MM.1S (cell line): ENCODE measurements at regions not wholly inside any gene's neighbourhood (a gene's known extent, or its start where the extent isn't known, plus 50 kb on each side); places are given as distances from the start of the nearest gene placed in this dataset.

ENCODE experiments used
- DNase-seq: peaks from one replicate; pipeline ENCODE4 v3.0.0-alpha.2; 2015
- H2AFZ ChIP-seq: fragments of 300-600 bp; sonication (generic); 2 replicates; pipeline ENCODE4 v1.6.0; 2016; ENCODE audit warnings: antibody characterized with exemption, low read length
- H3F3A ChIP-seq: fragments of 300-600 bp; sonication (generic); 2 replicates; pipeline ENCODE4 v1.6.1; 2016; ENCODE audit warnings: mild to moderate bottlenecking, antibody characterized with exemption, low read length, moderate library complexity, mixed read lengths; ENCODE audit not compliant: insufficient read depth
- H3K27ac ChIP-seq: fragments of 300-600 bp; sonication (generic); 2 replicates; pipeline ENCODE4 v1.5.1; 2016; ENCODE audit warnings: mild to moderate bottlenecking, low read length
- H3K27me3 ChIP-seq: fragments of 300-600 bp; sonication (generic); replicated peaks from 2 replicates; pipeline ENCODE4 v1.6.0; 2016; ENCODE audit warnings: low read length; ENCODE audit not compliant: insufficient read depth
- H3K36me3 ChIP-seq: fragments of 300-600 bp; sonication (generic); replicated peaks from 2 replicates; pipeline ENCODE4 v1.6.1; 2016; ENCODE audit warnings: mild to moderate bottlenecking, low read length, mixed read lengths; ENCODE audit not compliant: insufficient read depth
- H3K4me1 ChIP-seq: fragments of 300-600 bp; sonication (generic); 2 replicates; pipeline ENCODE4 v1.6.1; 2016; ENCODE audit warnings: low read length, mixed read lengths
- H3K4me2 ChIP-seq: fragments of 300-600 bp; sonication (generic); 2 replicates; pipeline ENCODE4 v1.6.0; 2016; ENCODE audit warnings: low read depth, low read length
- H3K4me3 ChIP-seq: fragments of 300-600 bp; sonication (generic); 2 replicates; pipeline ENCODE4 v1.5.1; 2016; ENCODE audit warnings: low read length, mixed read lengths
- H3K79me2 ChIP-seq: fragments of 300-600 bp; sonication (generic); 2 replicates; pipeline ENCODE4 v1.6.1; 2016; ENCODE audit warnings: mixed run types, low read length, mixed read lengths
- H3K9ac ChIP-seq: fragments of 300-600 bp; sonication (generic); 2 replicates; pipeline ENCODE4 v1.6.1; 2016; ENCODE audit warnings: low read length, mixed read lengths
- H3K9me2 ChIP-seq: fragments of 300-600 bp; sonication (generic); replicated peaks from 2 replicates; pipeline ENCODE4 v1.6.1; 2016; ENCODE audit warnings: mild to moderate bottlenecking, low read length, mixed read lengths; ENCODE audit not compliant: insufficient read depth
- H3K9me3 ChIP-seq: fragments of 300-600 bp; sonication (generic); replicated peaks from 2 replicates; pipeline ENCODE4 v1.6.1; 2016; ENCODE audit warnings: mild to moderate bottlenecking, low read length, mixed read lengths; ENCODE audit not compliant: insufficient read depth
- H4K20me1 ChIP-seq: fragments of 300-600 bp; sonication (generic); 2 replicates; pipeline ENCODE4 v1.6.1; 2016; ENCODE audit warnings: mild to moderate bottlenecking, low read length, moderate library complexity, mixed read lengths; ENCODE audit not compliant: insufficient read depth
- EZH2 ChIP-seq: fragments of 300-600 bp; sonication (generic); optimal IDR thresholded peaks from 2 replicates; pipeline ENCODE3; 2017; ENCODE audit warnings: low read depth, mild to moderate bottlenecking, antibody characterized with exemption, low read length, mixed read lengths
- EZH2phosphoT487 ChIP-seq: fragments of 300-600 bp; sonication (generic); IDR thresholded peaks from 2 replicates; pipeline ENCODE4 v1.6.1; 2018; ENCODE audit warnings: antibody characterized with exemption, low read length
- TF ChIP-seq, protein P1 (sequence below): fragments of 300-600 bp; sonication (generic); IDR thresholded peaks from 2 replicates; pipeline ENCODE4 v1.5.1; 2016; ENCODE audit warnings: antibody characterized with exemption, low read length, mixed read lengths

DNA sequence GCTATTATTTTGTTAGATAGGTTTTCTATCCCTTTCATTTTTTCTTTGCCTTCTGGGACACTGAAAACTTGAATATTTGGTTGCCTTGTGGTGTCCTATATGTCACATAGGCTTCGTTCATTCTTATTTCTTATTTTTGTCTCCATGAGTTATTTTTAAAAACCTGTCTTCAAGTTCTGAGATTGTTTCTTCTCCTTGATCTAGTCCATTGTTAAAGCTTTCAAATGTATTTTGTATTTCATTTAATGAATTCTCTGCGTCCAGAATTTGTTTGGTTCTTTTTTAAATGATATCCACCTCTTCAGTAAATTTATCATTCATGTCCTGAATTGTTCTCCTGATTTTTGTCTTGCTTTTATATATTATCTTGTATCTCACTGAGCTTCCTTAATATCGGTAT is 243.2 kb upstream of the BMP2 start:
- Histone ChIP-seq H4K20me1 (no peaks in the 10 kb centered on the region), H3K9me2 (no peaks in the 10 kb centered on the region), H3K27ac (no peak overlapping the region), H3K9ac (no peak overlapping the region), H3K4me2 (no peak overlapping the region), H3K4me1 (no peaks in the 10 kb centered on the region), H2AFZ (no peak overlapping the region), H3F3A (no peaks in the 10 kb centered on the region), H3K36me3 (no peaks in the 10 kb centered on the region), H3K79me2 (no peaks in the 10 kb centered on the region), H3K4me3 (no peak overlapping the region), H3K9me3 (no peaks in the 10 kb centered on the region), H3K27me3 (no peaks in the 10 kb centered on the region)
- TF ChIP-seq EZH2 (no peak), EZH2phosphoT487 (no peak)
- TF ChIP-seq, protein P1, sequence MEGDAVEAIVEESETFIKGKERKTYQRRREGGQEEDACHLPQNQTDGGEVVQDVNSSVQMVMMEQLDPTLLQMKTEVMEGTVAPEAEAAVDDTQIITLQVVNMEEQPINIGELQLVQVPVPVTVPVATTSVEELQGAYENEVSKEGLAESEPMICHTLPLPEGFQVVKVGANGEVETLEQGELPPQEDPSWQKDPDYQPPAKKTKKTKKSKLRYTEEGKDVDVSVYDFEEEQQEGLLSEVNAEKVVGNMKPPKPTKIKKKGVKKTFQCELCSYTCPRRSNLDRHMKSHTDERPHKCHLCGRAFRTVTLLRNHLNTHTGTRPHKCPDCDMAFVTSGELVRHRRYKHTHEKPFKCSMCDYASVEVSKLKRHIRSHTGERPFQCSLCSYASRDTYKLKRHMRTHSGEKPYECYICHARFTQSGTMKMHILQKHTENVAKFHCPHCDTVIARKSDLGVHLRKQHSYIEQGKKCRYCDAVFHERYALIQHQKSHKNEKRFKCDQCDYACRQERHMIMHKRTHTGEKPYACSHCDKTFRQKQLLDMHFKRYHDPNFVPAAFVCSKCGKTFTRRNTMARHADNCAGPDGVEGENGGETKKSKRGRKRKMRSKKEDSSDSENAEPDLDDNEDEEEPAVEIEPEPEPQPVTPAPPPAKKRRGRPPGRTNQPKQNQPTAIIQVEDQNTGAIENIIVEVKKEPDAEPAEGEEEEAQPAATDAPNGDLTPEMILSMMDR, result no peak
- no peak for DNase-seq

DNA sequence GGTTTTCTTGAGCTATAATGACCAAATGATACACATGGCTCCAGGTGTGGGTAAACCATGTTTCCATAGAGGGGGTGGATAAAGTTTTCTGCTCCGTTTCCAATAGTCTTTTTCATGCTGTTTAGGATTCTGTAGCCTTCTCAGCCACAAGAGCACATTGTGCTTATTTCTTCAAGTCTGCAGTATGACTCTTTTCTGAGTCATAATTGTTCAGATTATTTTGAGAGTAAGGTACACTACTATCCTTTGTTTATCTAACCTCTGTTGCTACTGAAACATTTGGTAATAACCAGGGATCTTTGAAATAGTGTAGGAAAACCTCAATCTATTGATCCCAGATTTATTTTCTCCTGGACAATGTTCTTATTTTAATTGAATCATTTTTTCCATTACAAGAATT is 247.9 kb upstream of the BMP2 start:
- H3K27ac ChIP-seq, result no peak overlapping the region
- H3K9me3 ChIP-seq, result no peaks in the 10 kb centered on the region
- no peak overlapping the region for H3K9ac ChIP-seq
- no peak overlapping the region for H3K4me3 ChIP-seq
- H2AFZ ChIP-seq, result no peak overlapping the region
- no peak for DNase-seq
- H3K4me1 ChIP-seq, result no peaks in the 10 kb centered on the region
- H3K4me2 ChIP-seq, result no peak overlapping the region
- H3K36me3 ChIP-seq, result no peaks in the 10 kb centered on the region
- no peak for TF ChIP-seq EZH2
- TF ChIP-seq, protein P1, result no peak
- no peak for TF ChIP-seq EZH2phosphoT487
- H3K79me2 ChIP-seq, result no peaks in the 10 kb centered on the region
- H4K20me1 ChIP-seq, result no peaks in the 10 kb centered on the region
- H3K27me3 ChIP-seq, result no peaks in the 10 kb centered on the region
- H3F3A ChIP-seq, result no peaks in the 10 kb centered on the region
- H3K9me2 ChIP-seq, result no peaks in the 10 kb centered on the region

DNA sequence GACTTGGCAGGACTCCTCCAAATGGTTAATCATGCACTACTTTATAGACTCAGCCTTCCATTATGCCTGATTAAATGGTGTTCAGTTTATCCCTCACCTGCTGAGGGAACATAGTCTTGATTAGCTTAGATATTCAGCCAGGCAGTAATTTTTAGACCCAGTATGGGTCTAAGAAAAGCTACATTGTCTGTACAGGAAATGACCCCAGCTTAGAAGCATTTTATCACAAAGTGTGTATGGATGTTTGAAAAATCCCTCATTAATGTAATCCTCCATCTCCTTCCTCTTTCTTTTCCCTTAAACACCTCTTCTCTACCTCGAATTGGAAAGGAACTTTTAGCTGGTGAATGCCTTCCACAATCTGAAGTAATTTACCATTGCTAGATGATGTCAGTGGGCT is 252.2 kb upstream of the BMP2 start:
- TF ChIP-seq EZH2 (no peak), EZH2phosphoT487 (no peak)
- TF ChIP-seq, protein P1, result no peak
- no peaks in the 10 kb centered on the region for H3K79me2 ChIP-seq
- H3K9me3 ChIP-seq, result no peaks in the 10 kb centered on the region
- H3F3A ChIP-seq, result no peaks in the 10 kb centered on the region
- H3K4me1 ChIP-seq, result no peaks in the 10 kb centered on the region
- no peak overlapping the region for H3K4me2 ChIP-seq
- no peak overlapping the region for H3K27ac ChIP-seq
- H3K4me3 ChIP-seq, result no peak overlapping the region
- no peaks in the 10 kb centered on the region for H3K9me2 ChIP-seq
- H4K20me1 ChIP-seq, result no peaks in the 10 kb centered on the region
- no peak overlapping the region for H2AFZ ChIP-seq
- no peaks in the 10 kb centered on the region for H3K27me3 ChIP-seq
- DNase-seq, result no peak
- no peaks in the 10 kb centered on the region for H3K36me3 ChIP-seq
- H3K9ac ChIP-seq, result no peak overlapping the region

DNA sequence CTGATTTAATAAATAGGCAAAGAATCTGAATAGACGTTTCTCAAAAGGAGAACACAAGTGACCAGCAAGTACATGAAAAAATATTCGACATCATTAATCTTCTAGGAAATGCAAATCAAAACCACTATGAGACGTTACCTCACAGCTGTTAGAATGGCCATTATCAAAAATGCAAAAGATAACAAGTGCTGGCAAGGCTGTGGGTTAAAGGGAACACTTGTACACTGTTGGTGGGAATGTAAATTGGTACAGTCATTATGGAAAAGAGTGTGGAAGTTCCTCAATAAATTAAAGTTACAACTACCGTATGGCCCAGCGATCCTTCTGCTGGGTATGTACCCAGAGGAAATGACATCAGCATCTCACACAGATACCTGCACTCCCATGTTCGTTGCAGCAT is 253.9 kb upstream of the BMP2 start:
- Histone ChIP-seq H4K20me1 (no peaks in the 10 kb centered on the region), H3K9ac (no peak overlapping the region), H3K9me2 (no peaks in the 10 kb centered on the region), H3K4me2 (no peak overlapping the region), H3K9me3 (no peaks in the 10 kb centered on the region), H3K4me1 (no peaks in the 10 kb centered on the region), H2AFZ (no peak overlapping the region), H3K27ac (no peak overlapping the region), H3F3A (no peaks in the 10 kb centered on the region), H3K27me3 (no peaks in the 10 kb centered on the region), H3K79me2 (no peaks in the 10 kb centered on the region), H3K36me3 (no peaks in the 10 kb centered on the region), H3K4me3 (no peak overlapping the region)
- TF ChIP-seq, protein P1, result no peak
- no peak for TF ChIP-seq EZH2
- TF ChIP-seq EZH2phosphoT487, result no peak
- no peak for DNase-seq
